HL-60 (cell line): ENCODE measurements at regions not wholly inside any gene's neighbourhood (a gene's known extent, or its start where the extent isn't known, plus 50 kb on each side); places are given as distances from the start of the nearest gene placed in this dataset.

ENCODE experiments used
- DNase-seq, 2 experiments: peaks; one replicate each; pipeline ENCODE4 v3.0.0-alpha.2; 2010 to 2020; ENCODE audit warnings: low read depth in 1 of 2, low spot score in 1 of 2
- H3K27ac ChIP-seq: fragments of 250-450 bp; sonication (Bioruptor Pico); replicated peaks from 2 replicates; pipeline ENCODE4 v1.5.1; 2020; ENCODE audit warnings: mild to moderate bottlenecking, moderate library complexity
- H3K27me3 ChIP-seq: fragments of 250-450 bp; sonication (Bioruptor Pico); 2 replicates; pipeline ENCODE4 v1.5.1; 2021; ENCODE audit warnings: mild to moderate bottlenecking, moderate library complexity; ENCODE audit not compliant: insufficient read depth, poor library complexity, severe bottlenecking
- H3K4me3 ChIP-seq: replicated peaks from 2 replicates; pipeline ENCODE4 v1.5.1; 2011; ENCODE audit warnings: mild to moderate bottlenecking, control low read depth, low read length; ENCODE audit not compliant: insufficient read depth
- GABPA ChIP-seq: IDR thresholded peaks from 2 replicates; pipeline ENCODE4 v1.6.1; 2012; ENCODE audit warnings: low read depth
- POLR2AphosphoS5 ChIP-seq: IDR thresholded peaks from 2 replicates; pipeline ENCODE4 v1.6.1; 2012; ENCODE audit warnings: low read depth
- SPI1 ChIP-seq: IDR thresholded peaks from 2 replicates; pipeline ENCODE4 v1.6.1; 2012; ENCODE audit warnings: low read depth, mild to moderate bottlenecking, borderline replicate concordance
- TF ChIP-seq, protein P1 (sequence below): IDR thresholded peaks from 2 replicates; pipeline ENCODE4 v1.6.1; 2012; ENCODE audit warnings: low read depth; ENCODE audit not compliant: insufficient replicate concordance
- TF ChIP-seq, protein P2 (sequence below): IDR thresholded peaks from one replicate; pipeline ENCODE4 v1.5.1; 2011; ENCODE audit warnings: low read length, control low read depth, inconsistent platforms; ENCODE audit not compliant: insufficient read depth

DNA sequence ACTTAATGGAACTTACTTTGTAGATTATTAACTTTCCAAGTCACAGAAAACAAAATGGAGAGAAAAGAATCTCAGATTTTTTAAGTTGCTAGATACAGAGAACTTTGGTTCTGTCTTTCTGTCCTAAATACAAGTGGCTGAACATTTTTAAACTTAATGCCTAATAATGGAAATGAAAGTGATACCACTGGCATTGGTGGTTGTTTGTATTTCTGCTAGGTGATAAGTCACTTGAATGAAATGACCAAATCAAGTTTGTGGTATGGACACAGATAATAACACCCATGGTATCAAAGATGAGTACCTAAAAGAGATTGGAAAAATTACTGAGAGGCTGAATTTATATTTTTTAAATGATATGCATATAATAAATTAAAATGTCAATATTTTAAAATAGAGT lies 502.1 kb downstream of the CNTN6 start:
- Histone ChIP-seq H3K4me3 (no peak overlapping the region), H3K27me3 (no peaks in the 10 kb centered on the region), H3K27ac (no peak overlapping the region)
- no peak for DNase-seq
- no peak for TF ChIP-seq POLR2AphosphoS5
- TF ChIP-seq, protein P1, sequence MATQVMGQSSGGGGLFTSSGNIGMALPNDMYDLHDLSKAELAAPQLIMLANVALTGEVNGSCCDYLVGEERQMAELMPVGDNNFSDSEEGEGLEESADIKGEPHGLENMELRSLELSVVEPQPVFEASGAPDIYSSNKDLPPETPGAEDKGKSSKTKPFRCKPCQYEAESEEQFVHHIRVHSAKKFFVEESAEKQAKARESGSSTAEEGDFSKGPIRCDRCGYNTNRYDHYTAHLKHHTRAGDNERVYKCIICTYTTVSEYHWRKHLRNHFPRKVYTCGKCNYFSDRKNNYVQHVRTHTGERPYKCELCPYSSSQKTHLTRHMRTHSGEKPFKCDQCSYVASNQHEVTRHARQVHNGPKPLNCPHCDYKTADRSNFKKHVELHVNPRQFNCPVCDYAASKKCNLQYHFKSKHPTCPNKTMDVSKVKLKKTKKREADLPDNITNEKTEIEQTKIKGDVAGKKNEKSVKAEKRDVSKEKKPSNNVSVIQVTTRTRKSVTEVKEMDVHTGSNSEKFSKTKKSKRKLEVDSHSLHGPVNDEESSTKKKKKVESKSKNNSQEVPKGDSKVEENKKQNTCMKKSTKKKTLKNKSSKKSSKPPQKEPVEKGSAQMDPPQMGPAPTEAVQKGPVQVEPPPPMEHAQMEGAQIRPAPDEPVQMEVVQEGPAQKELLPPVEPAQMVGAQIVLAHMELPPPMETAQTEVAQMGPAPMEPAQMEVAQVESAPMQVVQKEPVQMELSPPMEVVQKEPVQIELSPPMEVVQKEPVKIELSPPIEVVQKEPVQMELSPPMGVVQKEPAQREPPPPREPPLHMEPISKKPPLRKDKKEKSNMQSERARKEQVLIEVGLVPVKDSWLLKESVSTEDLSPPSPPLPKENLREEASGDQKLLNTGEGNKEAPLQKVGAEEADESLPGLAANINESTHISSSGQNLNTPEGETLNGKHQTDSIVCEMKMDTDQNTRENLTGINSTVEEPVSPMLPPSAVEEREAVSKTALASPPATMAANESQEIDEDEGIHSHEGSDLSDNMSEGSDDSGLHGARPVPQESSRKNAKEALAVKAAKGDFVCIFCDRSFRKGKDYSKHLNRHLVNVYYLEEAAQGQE, result no peak
- no peak for TF ChIP-seq SPI1
- TF ChIP-seq GABPA, result no peak
- TF ChIP-seq, protein P2, sequence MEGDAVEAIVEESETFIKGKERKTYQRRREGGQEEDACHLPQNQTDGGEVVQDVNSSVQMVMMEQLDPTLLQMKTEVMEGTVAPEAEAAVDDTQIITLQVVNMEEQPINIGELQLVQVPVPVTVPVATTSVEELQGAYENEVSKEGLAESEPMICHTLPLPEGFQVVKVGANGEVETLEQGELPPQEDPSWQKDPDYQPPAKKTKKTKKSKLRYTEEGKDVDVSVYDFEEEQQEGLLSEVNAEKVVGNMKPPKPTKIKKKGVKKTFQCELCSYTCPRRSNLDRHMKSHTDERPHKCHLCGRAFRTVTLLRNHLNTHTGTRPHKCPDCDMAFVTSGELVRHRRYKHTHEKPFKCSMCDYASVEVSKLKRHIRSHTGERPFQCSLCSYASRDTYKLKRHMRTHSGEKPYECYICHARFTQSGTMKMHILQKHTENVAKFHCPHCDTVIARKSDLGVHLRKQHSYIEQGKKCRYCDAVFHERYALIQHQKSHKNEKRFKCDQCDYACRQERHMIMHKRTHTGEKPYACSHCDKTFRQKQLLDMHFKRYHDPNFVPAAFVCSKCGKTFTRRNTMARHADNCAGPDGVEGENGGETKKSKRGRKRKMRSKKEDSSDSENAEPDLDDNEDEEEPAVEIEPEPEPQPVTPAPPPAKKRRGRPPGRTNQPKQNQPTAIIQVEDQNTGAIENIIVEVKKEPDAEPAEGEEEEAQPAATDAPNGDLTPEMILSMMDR, result no peak

DNA sequence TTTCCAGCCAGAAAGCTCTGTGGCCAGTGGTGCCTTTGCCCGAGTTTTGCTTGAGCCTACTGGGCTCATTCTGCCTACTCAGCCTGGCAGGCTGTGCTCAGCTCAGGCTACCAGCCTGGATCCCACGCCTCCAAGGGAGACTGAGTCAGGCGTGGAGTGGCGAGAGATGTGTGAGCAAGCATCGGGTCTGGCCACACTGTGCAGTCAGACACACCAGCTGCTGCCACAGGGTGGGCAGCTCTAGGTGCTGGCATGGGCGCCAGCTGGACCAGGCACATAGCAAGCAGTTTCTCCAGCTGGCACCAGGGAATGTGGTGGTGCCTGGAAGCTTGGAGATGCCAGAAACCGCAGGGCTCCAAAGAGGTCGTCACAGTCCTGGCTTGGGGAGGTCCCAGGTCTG lies 498.5 kb upstream of the CNTN4 start:
- H3K4me3 ChIP-seq, result no peak overlapping the region
- no peak for TF ChIP-seq POLR2AphosphoS5
- no peak overlapping the region for H3K27ac ChIP-seq
- no peak for DNase-seq
- H3K27me3 ChIP-seq, result no peaks in the 10 kb centered on the region

DNA sequence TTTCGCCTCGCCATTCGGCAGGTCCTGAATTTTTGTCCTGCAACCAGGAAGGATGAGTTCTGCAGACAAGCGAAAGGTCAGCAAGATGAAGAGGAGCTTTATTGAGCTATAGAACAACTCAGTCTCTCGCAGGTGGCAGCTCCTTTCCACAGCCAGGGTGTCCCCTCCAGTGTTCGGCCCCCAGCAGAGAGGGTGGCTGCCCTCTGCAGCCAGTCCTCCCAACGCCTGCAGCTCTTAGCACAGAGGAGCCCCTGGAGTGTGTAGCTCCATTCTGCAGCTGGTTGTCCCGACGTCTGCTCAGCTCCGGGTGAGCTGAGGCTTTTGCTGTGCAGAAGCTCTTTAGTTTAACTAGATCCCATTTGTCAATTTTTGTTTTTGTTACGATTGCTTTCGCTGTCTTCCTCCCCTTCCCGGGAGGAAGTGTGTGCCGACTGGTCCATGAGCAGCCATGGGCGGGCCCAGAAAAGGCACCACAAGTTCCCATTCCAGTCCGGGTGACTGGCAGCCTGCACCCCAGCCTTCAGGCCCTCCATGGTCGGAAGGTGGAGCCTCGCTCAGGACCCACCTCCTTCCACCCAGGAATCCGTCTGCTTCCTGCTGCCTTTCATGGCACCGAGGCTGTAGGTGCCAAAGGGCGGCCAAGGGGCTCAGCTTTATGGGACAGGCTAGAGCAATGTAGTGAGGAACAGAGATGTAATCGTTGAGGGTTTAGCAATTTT lies 497.8 kb upstream of the CNTN4 start:
- no peak for DNase-seq
- TF ChIP-seq SPI1 (no peak), GABPA (no peak), POLR2AphosphoS5 (no peak)
- TF ChIP-seq, protein P1, result no peak
- TF ChIP-seq, protein P2, result no peak

DNA sequence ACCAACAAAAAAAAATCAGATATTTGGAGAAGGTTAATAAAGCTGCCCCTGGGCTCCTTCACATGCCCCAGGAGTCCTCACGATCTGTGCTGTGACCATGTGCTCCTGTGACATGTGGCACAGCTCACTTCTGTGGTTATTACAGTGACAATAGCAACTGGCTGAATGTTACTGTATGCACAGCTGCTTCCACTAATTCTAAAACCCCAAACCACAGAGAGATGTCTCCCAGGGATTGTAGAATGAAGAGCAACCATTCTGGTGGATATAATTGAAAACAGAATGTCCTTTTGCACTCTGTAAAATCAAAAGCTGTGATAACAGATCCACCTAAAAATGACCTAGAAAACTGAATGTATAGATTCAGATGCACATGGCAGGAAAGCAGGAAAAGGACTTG lies 489.2 kb upstream of the CNTN4 start:
- H3K27ac ChIP-seq, result no peak overlapping the region
- TF ChIP-seq GABPA (no peak), SPI1 (no peak), POLR2AphosphoS5 (no peak)
- TF ChIP-seq, protein P1, result no peak
- TF ChIP-seq, protein P2, result no peak
- H3K4me3 ChIP-seq, result no peak overlapping the region
- no peaks in the 10 kb centered on the region for H3K27me3 ChIP-seq
- DNase-seq, result no peak

More for the DNA sequence above, 497.8 kb upstream of the CNTN4 start:
- Histone ChIP-seq H3K27me3 (no peaks in the 10 kb centered on the region), H3K4me3 (no peak overlapping the region), H3K27ac (no peak overlapping the region)
